GM18505 (cell line): ENCODE measurements at regions not wholly inside any gene's neighbourhood (a gene's known extent, or its start where the extent isn't known, plus 50 kb on each side); places are given as distances from the start of the nearest gene placed in this dataset.

Experiments used
- ATAC-seq: cut with Tn5 transposase; IDR thresholded peaks from one replicate; pipeline ENCODE4 v1.9.1; 2021; ENCODE audit not compliant: unreplicated experiment
- POLR2A ChIP-seq: IDR thresholded peaks from 4 replicates; pipeline ENCODE4 v1.6.1; 2011; ENCODE audit warnings: borderline replicate concordance; ENCODE audit not compliant: insufficient read depth, insufficient read length; ENCODE audit errors: extremely low read depth

DNA sequence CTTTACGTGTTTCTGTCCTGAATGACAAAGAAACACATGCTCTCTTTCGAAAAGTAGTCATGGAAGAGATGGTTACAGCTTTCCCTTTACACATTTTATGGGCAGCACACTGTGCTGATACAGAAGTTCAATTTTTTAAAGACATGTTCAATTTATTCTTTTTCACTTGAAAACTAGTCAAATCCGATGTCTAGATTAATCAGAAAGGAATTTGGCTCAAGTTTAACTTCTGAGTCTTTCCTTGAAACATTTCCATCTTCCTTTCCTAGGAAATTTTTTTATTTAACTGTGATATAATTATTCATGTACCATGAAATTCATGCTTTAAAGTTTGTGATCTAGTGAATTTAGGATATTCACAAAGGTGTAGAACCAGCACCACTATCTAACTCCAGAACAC lies 360.1 kb downstream of the TNS3 start:
- no peak for TF ChIP-seq POLR2A
- ATAC-seq: no peak

GRCh38 chr7:47218378-47219176 lies 363.3 kb downstream of the TNS3 start:
- no peak for ATAC-seq

GRCh38 chr7:47217570-47218360 lies 364.1 kb downstream of the TNS3 start:
- no peak for ATAC-seq
- no peak for TF ChIP-seq POLR2A

More at GRCh38 chr7:47218378-47219176, 363.3 kb downstream of the TNS3 start:
- TF ChIP-seq POLR2A: no peak

- TF ChIP-seq POLR2A: no peak
- no peak for ATAC-seq
These were observed 364.8 kb downstream of the TNS3 start for GRCh38 chr7:47217086-47217485.

GRCh38 chr7:47216439-47216838 lies 365.5 kb downstream of the TNS3 start:
- ATAC-seq: no peak
- no peak for TF ChIP-seq POLR2A

GRCh38 chr7:47215640-47216039 lies 366.3 kb downstream of the TNS3 start:
- no peak for TF ChIP-seq POLR2A
- no peak for ATAC-seq

DNA sequence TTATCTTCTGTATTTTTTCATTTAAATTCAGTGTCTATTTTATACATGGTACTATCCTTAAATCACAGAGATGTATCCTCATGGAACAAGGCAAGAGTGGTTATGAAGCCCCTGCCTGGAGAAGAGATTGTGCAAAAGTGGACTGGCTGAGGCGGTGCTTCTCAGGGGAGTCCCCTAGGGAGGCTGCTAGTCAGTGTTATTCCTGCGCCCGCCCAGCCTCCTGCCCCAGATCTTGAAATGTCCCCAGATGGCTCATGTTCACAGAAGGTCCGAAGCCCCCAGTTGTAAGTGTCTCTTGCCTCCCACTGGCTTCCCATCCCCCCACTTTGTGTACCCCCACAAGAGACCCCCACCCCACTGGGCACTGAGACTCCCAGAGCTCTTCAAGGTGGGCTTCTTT lies 366.9 kb downstream of the TNS3 start:
- ATAC-seq: no peak
- TF ChIP-seq POLR2A: no peak

GRCh38 chr7:47213276-47213675 lies 368.6 kb downstream of the TNS3 start:
- TF ChIP-seq POLR2A: no peak
- ATAC-seq: no peak

GRCh38 chr7:47211519-47211973 lies 370.4 kb downstream of the TNS3 start:
- no peak for TF ChIP-seq POLR2A

GRCh38 chr7:47210281-47210854 lies 371.5 kb downstream of the TNS3 start:
- TF ChIP-seq POLR2A: no peak
- ATAC-seq: no peak

More at GRCh38 chr7:47211519-47211973, 370.4 kb downstream of the TNS3 start:
- no peak for ATAC-seq

DNA sequence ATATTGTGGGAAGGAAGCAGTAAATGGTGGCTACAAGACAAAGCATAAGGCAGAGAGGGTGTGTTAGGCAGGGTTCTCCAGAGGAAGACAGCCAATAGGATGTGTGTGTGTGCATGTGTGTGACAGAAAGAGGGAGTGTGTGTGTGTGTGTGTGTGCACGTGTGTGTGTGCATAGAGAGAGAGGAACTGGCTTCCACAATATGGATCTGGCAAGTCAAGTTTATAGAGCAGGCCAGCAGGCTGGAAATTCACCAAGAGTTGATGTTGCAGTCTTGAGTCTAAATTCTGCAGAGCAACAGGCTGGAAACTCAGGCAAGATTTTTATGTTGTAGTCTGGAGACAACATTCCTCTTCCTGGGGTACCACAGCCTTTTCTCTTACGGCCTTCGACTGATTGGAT lies 374.0 kb downstream of the TNS3 start:
- no peak for TF ChIP-seq POLR2A
- ATAC-seq: no peak

DNA sequence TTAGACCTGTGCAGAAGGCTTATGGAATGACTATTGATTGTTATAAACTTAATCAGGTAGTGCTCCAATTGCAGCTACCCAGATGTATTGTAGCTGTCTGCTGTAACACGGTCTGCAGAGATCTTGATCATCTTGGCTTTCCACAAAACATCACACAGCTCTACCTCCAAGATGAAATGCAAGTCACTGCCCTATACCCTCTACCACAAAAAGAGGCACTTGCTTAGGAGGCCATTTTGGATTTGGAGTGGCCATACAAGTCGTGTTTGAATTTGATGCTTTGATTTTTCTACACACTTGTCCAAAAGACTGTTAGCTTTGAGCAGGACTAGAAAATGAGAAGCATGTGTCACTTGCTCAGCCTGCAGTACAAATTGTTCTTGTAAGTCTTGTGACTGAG lies 377.2 kb downstream of the TNS3 start:
- ATAC-seq: no peak

GRCh38 chr7:47202146-47202783 lies 379.6 kb downstream of the TNS3 start:
- TF ChIP-seq POLR2A: no peak

More for the DNA sequence above, 377.2 kb downstream of the TNS3 start:
- TF ChIP-seq POLR2A: no peak

More at GRCh38 chr7:47202146-47202783, 379.6 kb downstream of the TNS3 start:
- ATAC-seq: no peak
